ENCODE measurements at regions not wholly inside any gene's neighbourhood (a gene's known extent, or its start where the extent isn't known, plus 50 kb on each side); places are given as distances from the start of the nearest gene placed in this dataset.
A peak's percentile ranks its signal among the peaks of the same experiment; 100 is the strongest.

- Histone ChIP-seq H3K4me1 (no peaks in the 10 kb centered on the region), H3K36me3 (no peaks in the 10 kb centered on the region), H3K4me3 (no peak overlapping the region), H3K27ac (no peak overlapping the region), H3K27me3 (ENCODE audit: low read depth) (no peaks in the 10 kb centered on the region), H3K9me3 (no peaks in the 10 kb centered on the region)
- ATAC-seq (no peak), DNase-seq (no peak)
- TF ChIP-seq, protein P1, sequence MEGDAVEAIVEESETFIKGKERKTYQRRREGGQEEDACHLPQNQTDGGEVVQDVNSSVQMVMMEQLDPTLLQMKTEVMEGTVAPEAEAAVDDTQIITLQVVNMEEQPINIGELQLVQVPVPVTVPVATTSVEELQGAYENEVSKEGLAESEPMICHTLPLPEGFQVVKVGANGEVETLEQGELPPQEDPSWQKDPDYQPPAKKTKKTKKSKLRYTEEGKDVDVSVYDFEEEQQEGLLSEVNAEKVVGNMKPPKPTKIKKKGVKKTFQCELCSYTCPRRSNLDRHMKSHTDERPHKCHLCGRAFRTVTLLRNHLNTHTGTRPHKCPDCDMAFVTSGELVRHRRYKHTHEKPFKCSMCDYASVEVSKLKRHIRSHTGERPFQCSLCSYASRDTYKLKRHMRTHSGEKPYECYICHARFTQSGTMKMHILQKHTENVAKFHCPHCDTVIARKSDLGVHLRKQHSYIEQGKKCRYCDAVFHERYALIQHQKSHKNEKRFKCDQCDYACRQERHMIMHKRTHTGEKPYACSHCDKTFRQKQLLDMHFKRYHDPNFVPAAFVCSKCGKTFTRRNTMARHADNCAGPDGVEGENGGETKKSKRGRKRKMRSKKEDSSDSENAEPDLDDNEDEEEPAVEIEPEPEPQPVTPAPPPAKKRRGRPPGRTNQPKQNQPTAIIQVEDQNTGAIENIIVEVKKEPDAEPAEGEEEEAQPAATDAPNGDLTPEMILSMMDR (IDR thresholded peaks at IDR 0.05) = no peak
- intact Hi-C loops (cut with DNase I) = no loop called here
Measured at GRCh38 chr16:35200662-35201061, 1741.2 kb downstream of the TP53TG3F start.

DNA sequence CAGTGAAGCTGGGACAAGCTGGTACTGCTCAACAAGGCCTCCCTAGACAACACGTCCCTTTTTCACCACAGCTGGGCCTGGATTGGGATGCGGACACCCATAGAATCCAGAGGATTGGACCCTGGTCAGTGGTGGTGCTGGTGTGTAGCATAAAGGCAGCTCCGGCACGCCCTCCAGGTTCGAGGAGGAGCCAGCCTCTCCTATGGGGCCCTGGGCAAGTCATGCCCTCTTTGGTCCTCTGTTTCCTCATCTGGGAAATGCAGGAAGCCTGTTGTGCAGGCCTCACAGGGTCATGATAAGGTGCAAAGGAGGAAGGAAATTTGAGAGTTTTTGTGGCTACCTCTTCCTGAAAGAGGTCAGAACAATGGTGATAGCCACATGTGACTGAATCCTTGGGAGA is 1741.7 kb downstream of the TP53TG3F start:
- H3K9me3 ChIP-seq = no peaks in the 10 kb centered on the region
- H3K4me1 ChIP-seq = no peaks in the 10 kb centered on the region
- ATAC-seq (no peak), DNase-seq (no peak)
- H3K36me3 ChIP-seq = no peaks in the 10 kb centered on the region
- TF ChIP-seq, protein P1 (IDR thresholded peaks at IDR 0.05) = no peak
- intact Hi-C loops (cut with DNase I) = no loop called here
- H3K4me3 ChIP-seq = no peak overlapping the region
- H3K27me3 ChIP-seq (ENCODE audit: low read depth) = no peaks in the 10 kb centered on the region
- H3K27ac ChIP-seq = no peak overlapping the region

- Histone ChIP-seq H3K4me1 (no peaks in the 10 kb centered on the region), H3K27ac (no peak overlapping the region), H3K27me3 (ENCODE audit: low read depth) (peaks cover 6% of the 10 kb centered on the region), H3K36me3 (no peaks in the 10 kb centered on the region), H3K4me3 (no peak overlapping the region), H3K9me3 (no peaks in the 10 kb centered on the region)
- ATAC-seq (no peak), DNase-seq (no peak)
- TF ChIP-seq, protein P1 (IDR thresholded peaks at IDR 0.05) = no peak
- intact Hi-C loops (cut with DNase I) = no loop called here
Measured at GRCh38 chr16:35203636-35204035, 1744.2 kb downstream of the TP53TG3F start.

- H3K27me3 ChIP-seq (ENCODE audit: low read depth) = peaks cover 6% of the 10 kb centered on the region
- H3K27ac ChIP-seq = no peak overlapping the region
- intact Hi-C loops (cut with DNase I) = no loop called here
- no peaks in the 10 kb centered on the region for H3K4me1 ChIP-seq
- H3K36me3 ChIP-seq = no peaks in the 10 kb centered on the region
- no peaks in the 10 kb centered on the region for H3K9me3 ChIP-seq
- H3K4me3 ChIP-seq = no peak overlapping the region
- TF ChIP-seq, protein P1 (IDR thresholded peaks at IDR 0.05) = no peak
- DNase-seq = no peak
- peak in 1 of 2 donors; percentile 83 for ATAC-seq
Measured at GRCh38 chr16:35207059-35207999, 1747.9 kb downstream of the TP53TG3F start.

DNA sequence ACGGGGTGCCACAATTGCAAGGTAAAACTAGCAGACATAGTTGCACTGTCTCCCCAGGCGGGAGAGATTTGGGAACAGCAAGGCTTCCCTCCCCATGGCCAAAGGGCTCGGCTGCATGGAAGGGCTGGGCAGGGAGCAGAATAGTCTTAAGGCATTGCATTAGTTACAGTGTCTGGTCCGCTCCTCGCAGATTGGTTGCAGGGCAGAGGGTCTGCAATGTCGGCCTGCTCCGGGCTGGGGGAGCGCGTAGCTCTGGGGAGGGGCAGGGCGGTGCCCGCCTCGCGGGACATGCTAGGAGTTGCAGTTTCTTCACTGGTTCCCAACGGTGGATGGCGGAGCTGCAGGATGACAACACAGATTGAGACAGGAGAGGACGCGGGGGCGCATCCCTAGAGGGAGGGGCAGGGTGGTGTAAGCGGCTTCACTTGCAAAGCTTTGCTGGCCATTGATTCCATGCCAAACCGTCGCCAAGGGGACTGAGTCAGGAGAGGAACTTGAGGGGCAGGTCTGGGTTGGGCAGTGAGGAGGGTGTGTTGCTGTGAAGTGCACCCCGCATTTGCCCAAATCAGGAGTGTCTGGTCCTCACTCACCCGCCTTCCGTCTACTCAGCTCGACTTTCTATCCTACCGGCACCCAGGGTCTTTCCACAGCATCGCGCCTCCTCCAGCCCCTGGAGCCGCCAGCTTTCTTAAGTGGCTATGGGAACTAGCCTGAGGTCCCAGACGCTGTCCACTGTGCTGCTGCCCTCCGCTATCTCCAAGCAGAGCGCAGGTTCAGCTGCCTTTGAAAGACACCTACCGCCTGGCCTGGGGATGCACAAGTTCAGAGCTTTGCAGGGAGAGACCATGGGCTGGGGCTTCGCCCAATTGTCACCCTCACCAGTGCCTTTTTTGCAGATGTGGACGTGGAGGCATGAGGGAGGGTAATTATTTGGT is 1748.9 kb downstream of the TP53TG3F start:
- DNase-seq (no peak), ATAC-seq (peak in 1 of 2 donors; percentile 27)
- TF ChIP-seq, protein P1 (IDR thresholded peaks at IDR 0.05) = no peak
- no peak overlapping the region for H3K27ac ChIP-seq
- H3K36me3 ChIP-seq = no peaks in the 10 kb centered on the region
- no peak overlapping the region for H3K4me3 ChIP-seq
- H3K4me1 ChIP-seq = no peaks in the 10 kb centered on the region
- intact Hi-C loops (cut with DNase I) = no loop called here
- no peaks in the 10 kb centered on the region for H3K9me3 ChIP-seq
- peaks cover 6% of the 10 kb centered on the region for H3K27me3 ChIP-seq (ENCODE audit: low read depth)

Data from lower lobe of right lung (tissue), 2 donors.